Iris pigment epithelial cell (primary cell): ENCODE measurements at regions not wholly inside any gene's neighbourhood (a gene's known extent, or its start where the extent isn't known, plus 50 kb on each side); places are given as distances from the start of the nearest gene placed in this dataset.

Experiments
- DNase-seq: peaks from one replicate; pipeline ENCODE4 v3.0.0-alpha.2; 2011; ENCODE audit warnings: low read depth

GRCh38 chr1:59055908-59056719, 240.8 kb upstream of the FGGY start:
- no peak for DNase-seq

- DNase-seq = peak; percentile 97
These were observed 239.6 kb upstream of the FGGY start for GRCh38 chr1:59057211-59057694.

- DNase-seq = no peak
These were observed 239.1 kb upstream of the FGGY start for GRCh38 chr1:59057796-59058195.

- no peak for DNase-seq
These were observed 238.0 kb upstream of the FGGY start for GRCh38 chr1:59058665-59059439.

- DNase-seq = peak; percentile 98
These were observed 235.0 kb upstream of the FGGY start for GRCh38 chr1:59061876-59062275.

GRCh38 chr1:59062743-59063142, 234.2 kb upstream of the FGGY start:
- DNase-seq = peak; percentile 93

GRCh38 chr1:59063501-59063900, 233.4 kb upstream of the FGGY start:
- no peak for DNase-seq

- no peak for DNase-seq
These were observed 232.3 kb upstream of the FGGY start for GRCh38 chr1:59064592-59064991.

GRCh38 chr1:59066236-59066635, 230.7 kb upstream of the FGGY start:
- no peak for DNase-seq

- no peak for DNase-seq
These were observed 226.3 kb upstream of the FGGY start for GRCh38 chr1:59070610-59071009.

- no peak for DNase-seq
These were observed 225.6 kb upstream of the FGGY start for GRCh38 chr1:59071289-59071688.

- no peak for DNase-seq
These were observed 224.9 kb upstream of the FGGY start for GRCh38 chr1:59071876-59072582.

GRCh38 chr1:59072583-59072947, 224.3 kb upstream of the FGGY start:
- DNase-seq = no peak

- DNase-seq = no peak
These were observed 222.3 kb upstream of the FGGY start for GRCh38 chr1:59074598-59074997.

- DNase-seq = no peak
These were observed 221.9 kb upstream of the FGGY start for GRCh38 chr1:59075021-59075420.

GRCh38 chr1:59076612-59077011, 220.3 kb upstream of the FGGY start:
- DNase-seq = peak; percentile 36

- DNase-seq = no peak
These were observed 219.3 kb upstream of the FGGY start for GRCh38 chr1:59077466-59078069.

GRCh38 chr1:59078070-59078800, 218.7 kb upstream of the FGGY start:
- no peak for DNase-seq

- no peak for DNase-seq
These were observed 218.0 kb upstream of the FGGY start for GRCh38 chr1:59078866-59079265.

- no peak for DNase-seq
These were observed 217.3 kb upstream of the FGGY start for GRCh38 chr1:59079434-59080140.

- DNase-seq = no peak
These were observed 215.7 kb upstream of the FGGY start for GRCh38 chr1:59081181-59081580.
